DOHH2 (cell line): ENCODE measurements at regions not wholly inside any gene's neighbourhood (a gene's known extent, or its start where the extent isn't known, plus 50 kb on each side); places are given as distances from the start of the nearest gene placed in this dataset.

Source experiments
- H3F3A ChIP-seq: fragments of 200-600 bp; sonication (generic), shearing (Covaris generic); 2 replicates; pipeline ENCODE4 v1.6.0; 2016; ENCODE audit warnings: antibody characterized with exemption, mild to moderate bottlenecking; ENCODE audit not compliant: control insufficient read depth, insufficient read depth
- H3K27ac ChIP-seq: fragments of 200-600 bp; sonication (generic); 2 replicates; pipeline ENCODE4 v1.5.1; 2014; ENCODE audit warnings: low read depth, mild to moderate bottlenecking, low read length, moderate library complexity
- H3K27me3 ChIP-seq: fragments of 200-600 bp; sonication (generic); 2 replicates; pipeline ENCODE4 v1.6.1; 2014; ENCODE audit warnings: mild to moderate bottlenecking, low read length, mixed read lengths; ENCODE audit not compliant: control insufficient read depth
- H3K36me3 ChIP-seq: fragments of 200-600 bp; sonication (generic); 2 replicates; pipeline ENCODE4 v1.6.1; 2014; ENCODE audit warnings: mild to moderate bottlenecking, low read length, moderate library complexity, mixed read lengths; ENCODE audit not compliant: control insufficient read depth
- H3K4me1 ChIP-seq: fragments of 200-600 bp; sonication (generic); 2 replicates; pipeline ENCODE4 v1.6.1; 2014; ENCODE audit warnings: mild to moderate bottlenecking, low read length, mixed read lengths; ENCODE audit not compliant: control insufficient read depth
- H3K4me2 ChIP-seq: fragments of 200-600 bp; sonication (generic); 2 replicates; pipeline ENCODE4 v1.6.0; 2014; ENCODE audit warnings: mild to moderate bottlenecking, low read length, moderate library complexity
- H3K4me3 ChIP-seq: fragments of 200-600 bp; sonication (generic); 2 replicates; pipeline ENCODE4 v1.5.1; 2014; ENCODE audit warnings: mild to moderate bottlenecking, low read length, mixed read lengths
- H3K79me2 ChIP-seq: fragments of 200-600 bp; sonication (generic); 2 replicates; pipeline ENCODE4 v1.6.1; 2014; ENCODE audit warnings: mild to moderate bottlenecking, low read length, mixed read lengths; ENCODE audit not compliant: control insufficient read depth
- H3K9me2 ChIP-seq: fragments of 200-600 bp; sonication (generic); replicated peaks from 2 replicates; pipeline ENCODE4 v1.6.1; 2014; ENCODE audit warnings: mild to moderate bottlenecking, low read length, mixed read lengths; ENCODE audit not compliant: control insufficient read depth
- H3K9me3 ChIP-seq: fragments of 200-600 bp; sonication (generic); 2 replicates; pipeline ENCODE4 v1.6.1; 2014; ENCODE audit warnings: antibody characterized with exemption, low read length, mixed read lengths; ENCODE audit not compliant: control insufficient read depth, insufficient read depth
- H4K20me1 ChIP-seq: fragments of 200-600 bp; sonication (generic); 2 replicates; pipeline ENCODE4 v1.6.0; 2014; ENCODE audit warnings: low read depth, mild to moderate bottlenecking, antibody characterized with exemption, low read length, moderate library complexity; ENCODE audit not compliant: control insufficient read depth, insufficient read depth
- EZH2phosphoT487 ChIP-seq: fragments of 200-600 bp; sonication (generic); IDR thresholded peaks from 2 replicates; pipeline ENCODE4 v1.6.1; 2017; ENCODE audit warnings: borderline replicate concordance, mild to moderate bottlenecking, antibody characterized with exemption, low read length, moderate library complexity, mixed read lengths
- TF ChIP-seq, protein P1 (sequence below): fragments of 200-600 bp; sonication (generic); IDR thresholded peaks from one replicate; pipeline ENCODE4 v1.5.1; 2014; ENCODE audit warnings: antibody characterized with exemption, mild to moderate bottlenecking, low read depth, low read length; ENCODE audit not compliant: poor library complexity, severe bottlenecking

DNA sequence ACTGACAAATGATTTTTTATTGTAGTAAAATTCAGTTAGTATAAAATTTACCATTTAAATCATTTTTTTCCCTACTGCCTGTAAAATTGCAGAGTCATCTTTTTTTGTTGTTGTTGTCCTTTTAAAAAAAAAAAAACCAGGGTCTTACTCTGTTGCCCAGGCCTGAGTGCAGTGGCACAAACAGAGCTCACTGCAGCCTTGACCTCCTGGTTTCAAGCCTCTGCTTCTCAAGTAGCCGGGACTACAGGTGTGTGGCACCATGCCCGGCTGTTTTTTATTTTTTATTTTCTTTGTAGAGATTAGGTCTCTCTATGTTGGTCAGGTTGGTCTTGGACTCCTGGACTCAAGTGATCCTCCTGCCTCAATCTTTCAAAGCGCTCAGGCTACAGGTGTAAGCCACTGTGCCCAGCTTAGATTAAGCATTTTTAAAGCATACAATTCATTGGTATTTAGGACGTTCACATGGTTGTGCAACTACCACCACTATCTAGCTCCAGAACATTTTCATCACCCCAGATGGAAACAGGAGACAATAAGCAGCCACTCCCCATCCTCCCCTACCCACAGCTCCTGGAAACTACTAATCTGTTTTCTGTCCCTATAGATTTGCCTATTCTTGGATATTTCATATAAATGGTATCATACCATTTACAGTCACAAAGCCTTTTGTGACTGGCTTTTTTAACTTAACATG, 59.7 kb upstream of the PGRMC2 start:
- H3K4me1 ChIP-seq = no peaks in the 10 kb centered on the region
- no peak overlapping the region for H3K4me2 ChIP-seq
- H4K20me1 ChIP-seq = no peaks in the 10 kb centered on the region
- no peaks in the 10 kb centered on the region for H3K9me3 ChIP-seq
- no peaks in the 10 kb centered on the region for H3K79me2 ChIP-seq
- TF ChIP-seq, protein P1, sequence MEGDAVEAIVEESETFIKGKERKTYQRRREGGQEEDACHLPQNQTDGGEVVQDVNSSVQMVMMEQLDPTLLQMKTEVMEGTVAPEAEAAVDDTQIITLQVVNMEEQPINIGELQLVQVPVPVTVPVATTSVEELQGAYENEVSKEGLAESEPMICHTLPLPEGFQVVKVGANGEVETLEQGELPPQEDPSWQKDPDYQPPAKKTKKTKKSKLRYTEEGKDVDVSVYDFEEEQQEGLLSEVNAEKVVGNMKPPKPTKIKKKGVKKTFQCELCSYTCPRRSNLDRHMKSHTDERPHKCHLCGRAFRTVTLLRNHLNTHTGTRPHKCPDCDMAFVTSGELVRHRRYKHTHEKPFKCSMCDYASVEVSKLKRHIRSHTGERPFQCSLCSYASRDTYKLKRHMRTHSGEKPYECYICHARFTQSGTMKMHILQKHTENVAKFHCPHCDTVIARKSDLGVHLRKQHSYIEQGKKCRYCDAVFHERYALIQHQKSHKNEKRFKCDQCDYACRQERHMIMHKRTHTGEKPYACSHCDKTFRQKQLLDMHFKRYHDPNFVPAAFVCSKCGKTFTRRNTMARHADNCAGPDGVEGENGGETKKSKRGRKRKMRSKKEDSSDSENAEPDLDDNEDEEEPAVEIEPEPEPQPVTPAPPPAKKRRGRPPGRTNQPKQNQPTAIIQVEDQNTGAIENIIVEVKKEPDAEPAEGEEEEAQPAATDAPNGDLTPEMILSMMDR = no peak
- no peak for TF ChIP-seq EZH2phosphoT487
- H3K27ac ChIP-seq = no peak overlapping the region
- H3K36me3 ChIP-seq = no peaks in the 10 kb centered on the region
- no peaks in the 10 kb centered on the region for H3K27me3 ChIP-seq
- H3K9me2 ChIP-seq = no peaks in the 10 kb centered on the region
- H3F3A ChIP-seq = no peaks in the 10 kb centered on the region
- no peak overlapping the region for H3K4me3 ChIP-seq

DNA sequence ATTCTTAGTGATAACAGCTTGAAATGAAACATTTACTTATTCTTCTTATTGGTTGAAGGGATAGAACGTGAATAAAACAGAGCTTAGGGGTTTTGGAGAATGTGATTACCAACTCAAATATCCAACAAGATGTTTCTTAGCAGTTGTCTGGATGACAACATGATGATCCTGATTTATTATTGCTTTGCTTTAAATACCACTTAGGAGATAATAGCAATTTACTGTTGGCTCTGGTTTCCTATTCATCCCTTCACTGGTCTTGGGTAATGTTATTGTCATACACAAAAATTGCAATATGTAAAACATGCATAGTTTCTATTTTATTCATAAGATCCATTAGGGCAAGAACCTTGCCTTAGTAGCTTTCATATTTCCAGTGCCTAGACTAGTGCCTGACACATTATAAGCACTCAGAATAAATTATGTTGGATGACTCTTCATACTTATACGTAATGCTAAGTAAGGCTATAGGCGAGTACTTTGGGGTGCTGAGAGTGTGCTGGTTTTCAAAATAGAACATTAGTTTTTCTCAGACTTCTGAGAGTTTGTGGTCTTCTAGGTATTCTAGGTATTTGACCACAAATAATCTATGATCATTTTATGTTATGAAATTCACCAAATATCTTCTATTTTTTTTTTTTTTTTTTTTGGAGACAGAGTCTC, 58.6 kb upstream of the PGRMC2 start:
- Histone ChIP-seq H3K79me2 (no peaks in the 10 kb centered on the region), H3K9me2 (no peaks in the 10 kb centered on the region), H3K27ac (no peak overlapping the region), H3K4me2 (no peak overlapping the region), H3K27me3 (no peaks in the 10 kb centered on the region), H3K4me1 (no peaks in the 10 kb centered on the region), H4K20me1 (no peaks in the 10 kb centered on the region), H3K9me3 (no peaks in the 10 kb centered on the region), H3K4me3 (no peak overlapping the region), H3K36me3 (no peaks in the 10 kb centered on the region), H3F3A (no peaks in the 10 kb centered on the region)
- no peak for TF ChIP-seq EZH2phosphoT487
- TF ChIP-seq, protein P1 = no peak

DNA sequence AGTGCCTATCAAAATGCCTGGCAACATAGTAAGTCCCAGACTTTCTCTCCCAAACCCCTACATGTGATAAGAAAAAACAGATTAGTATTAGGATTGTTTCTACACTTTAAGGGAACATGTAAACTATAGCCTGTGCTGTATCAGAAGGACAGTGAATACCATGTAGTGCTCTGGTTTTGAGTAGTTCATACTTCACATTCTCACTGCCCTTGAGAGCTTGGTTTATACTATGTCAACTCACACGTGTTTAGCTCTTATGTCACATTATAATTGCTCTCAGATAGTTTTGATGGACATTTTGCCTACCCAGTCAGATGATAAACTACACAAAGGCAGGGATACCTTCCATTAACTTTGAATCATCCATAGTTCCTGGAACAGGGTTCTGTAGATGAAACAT, 58.0 kb upstream of the PGRMC2 start:
- no peak overlapping the region for H3K4me3 ChIP-seq
- TF ChIP-seq, protein P1 = no peak
- no peak for TF ChIP-seq EZH2phosphoT487
- no peaks in the 10 kb centered on the region for H3K27me3 ChIP-seq
- no peak overlapping the region for H3K27ac ChIP-seq
- no peaks in the 10 kb centered on the region for H3K79me2 ChIP-seq
- H4K20me1 ChIP-seq = no peaks in the 10 kb centered on the region
- no peaks in the 10 kb centered on the region for H3K9me2 ChIP-seq
- no peaks in the 10 kb centered on the region for H3K9me3 ChIP-seq
- H3K4me1 ChIP-seq = no peaks in the 10 kb centered on the region
- H3K4me2 ChIP-seq = no peak overlapping the region
- no peaks in the 10 kb centered on the region for H3F3A ChIP-seq
- no peaks in the 10 kb centered on the region for H3K36me3 ChIP-seq
